ENCODE measurements at regions not wholly inside any gene's neighbourhood (a gene's known extent, or its start where the extent isn't known, plus 50 kb on each side); places are given as distances from the start of the nearest gene placed in this dataset.
"Not testable (repeated sequence)": the region's sequence is repeated elsewhere in the genome, so short reads cannot be mapped to it uniquely, and the experiment has no call there.

DNA sequence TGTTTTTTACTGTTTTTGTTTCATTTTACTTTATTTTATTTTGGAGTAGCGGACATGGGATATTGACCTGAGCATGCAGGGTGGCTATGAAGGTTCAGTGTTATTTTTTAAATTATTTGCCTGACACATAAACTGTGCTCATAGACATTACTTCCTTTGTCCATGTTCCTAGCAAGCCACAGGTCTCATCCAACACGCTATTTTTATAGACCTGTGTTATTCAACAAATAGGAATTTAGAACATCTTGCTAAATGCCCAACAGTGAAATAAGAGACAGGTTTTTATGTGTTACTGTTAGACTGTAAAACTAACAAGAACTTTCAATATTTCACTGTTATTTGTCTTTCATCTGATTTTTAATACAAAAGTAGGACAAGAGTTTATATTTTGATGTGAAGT lies 756.4 kb downstream of the KCNT2 start:
- Histone ChIP-seq H3K4me1 (ENCODE audit: control insufficient read depth, insufficient read depth, low read length) (no peaks in the 10 kb centered on the region), H3K27me3 (ENCODE audit: control insufficient read depth, insufficient read depth, low read length) (no peaks in the 10 kb centered on the region), H3K36me3 (ENCODE audit: control insufficient read depth, insufficient read depth, low read length) (no peaks in the 10 kb centered on the region), H3K9ac (ENCODE audit: low read length) (no peak overlapping the region), H3K4me3 (ENCODE audit: low read length) (no peak overlapping the region), H3K9me3 (ENCODE audit: control insufficient read depth, low read length) (no peaks in the 10 kb centered on the region)

DNA sequence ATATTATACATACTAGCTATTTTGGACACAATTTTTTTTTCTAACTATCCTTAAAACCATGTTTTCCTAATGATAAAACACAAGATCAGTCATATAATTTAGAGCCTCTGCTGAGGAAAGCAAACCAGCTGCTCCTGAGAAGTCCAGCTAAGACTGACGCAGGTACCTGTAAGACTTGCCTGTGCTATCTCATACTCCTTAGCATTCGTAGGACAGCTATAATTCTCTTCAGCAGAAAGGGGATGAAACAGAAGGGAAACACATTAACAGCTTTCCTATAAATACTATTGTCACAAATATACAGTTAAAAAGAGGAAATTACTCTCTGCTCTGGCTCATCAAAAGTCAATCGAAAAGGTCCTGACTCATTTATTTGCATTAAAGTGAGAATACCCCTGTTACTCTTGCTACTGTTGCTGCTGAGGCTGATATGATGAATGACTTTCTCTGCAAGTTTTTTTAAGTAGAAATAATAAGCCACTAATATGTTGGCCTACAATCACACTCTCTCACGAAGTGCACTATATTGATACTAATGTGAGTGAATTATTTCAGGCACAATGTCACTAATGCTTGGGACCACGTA lies 757.1 kb downstream of the KCNT2 start:
- H3K9ac ChIP-seq (ENCODE audit: low read length) = no peak overlapping the region
- H3K4me1 ChIP-seq (ENCODE audit: control insufficient read depth, insufficient read depth, low read length) = no peaks in the 10 kb centered on the region
- no peaks in the 10 kb centered on the region for H3K36me3 ChIP-seq (ENCODE audit: control insufficient read depth, insufficient read depth, low read length)

DNA sequence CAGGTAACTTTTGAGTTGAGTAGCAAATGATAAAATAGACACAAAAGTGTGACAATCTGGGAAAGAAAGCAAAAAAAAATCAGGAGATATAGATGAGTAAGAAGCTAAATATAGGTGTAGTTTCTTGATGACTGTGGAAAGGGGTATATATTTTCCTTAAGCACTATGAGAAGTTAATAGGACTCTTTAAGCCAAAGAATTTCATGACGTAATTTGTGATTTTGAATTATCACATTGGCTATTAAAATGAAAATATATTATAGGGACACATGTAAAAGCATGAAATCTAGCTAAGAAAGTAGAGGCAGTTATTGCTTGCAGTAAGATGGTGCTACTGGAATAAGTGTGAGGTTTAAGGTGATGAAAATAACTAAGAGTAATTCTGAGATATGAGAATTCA lies 759.1 kb downstream of the KCNT2 start:
- Histone ChIP-seq H3K36me3 (ENCODE audit: control insufficient read depth, insufficient read depth, low read length) (no peaks in the 10 kb centered on the region), H3K4me3 (ENCODE audit: low read length) (no peak overlapping the region), H3K27me3 (ENCODE audit: control insufficient read depth, insufficient read depth, low read length) (no peaks in the 10 kb centered on the region), H3K9me3 (ENCODE audit: control insufficient read depth, low read length) (no peaks in the 10 kb centered on the region), H3K9ac (ENCODE audit: low read length) (no peak overlapping the region), H3K4me1 (ENCODE audit: control insufficient read depth, insufficient read depth, low read length) (no peaks in the 10 kb centered on the region)

More for the DNA sequence above, 757.1 kb downstream of the KCNT2 start:
- H3K27me3 ChIP-seq (ENCODE audit: control insufficient read depth, insufficient read depth, low read length) = no peaks in the 10 kb centered on the region
- no peaks in the 10 kb centered on the region for H3K9me3 ChIP-seq (ENCODE audit: control insufficient read depth, low read length)
- no peak overlapping the region for H3K4me3 ChIP-seq (ENCODE audit: low read length)

DNA sequence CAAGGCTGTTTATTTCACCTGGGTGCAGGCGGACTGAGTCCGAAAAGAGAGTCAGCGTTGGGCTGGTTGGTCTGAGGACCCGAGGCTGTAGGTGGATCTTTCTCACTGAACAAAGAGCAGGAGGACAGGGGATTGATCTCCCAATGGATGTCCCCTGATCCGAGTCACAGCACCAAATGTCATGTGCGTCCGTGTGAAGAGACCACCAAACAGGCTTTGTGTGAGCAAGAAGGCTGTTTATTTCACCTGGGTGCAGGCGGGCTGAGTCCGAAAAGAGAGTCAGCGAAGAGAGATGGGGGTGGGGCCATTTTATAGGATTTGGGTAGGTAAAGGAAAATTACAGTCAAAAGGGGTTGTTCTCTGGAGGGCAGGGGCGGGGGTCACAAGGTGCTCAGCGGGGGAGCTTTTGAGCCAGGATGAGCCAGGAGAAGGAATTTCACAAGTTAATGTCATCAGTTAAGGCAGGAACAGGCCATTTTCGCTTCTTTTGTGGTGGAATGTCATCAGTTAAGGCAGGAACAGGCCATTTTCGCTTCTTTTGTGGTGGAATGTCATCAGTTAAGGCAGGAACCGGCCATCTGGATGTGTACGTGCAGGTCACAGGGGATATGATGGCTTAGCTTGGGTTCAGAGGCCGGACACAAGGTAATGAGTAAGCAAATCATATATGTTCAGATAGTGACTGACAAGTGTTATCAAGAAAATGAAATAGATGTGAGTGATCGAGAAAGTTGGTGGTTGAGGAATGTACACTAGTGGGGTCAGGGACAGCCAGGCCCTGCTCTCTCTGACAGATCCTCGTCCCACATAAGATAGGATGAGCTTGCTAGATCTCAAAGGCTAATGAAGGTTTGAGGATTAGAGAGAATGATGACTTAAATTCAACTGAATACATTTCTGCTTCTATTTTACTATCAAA lies 760.0 kb downstream of the KCNT2 start:
- not testable (repeated sequence) for H3K9ac ChIP-seq (ENCODE audit: low read length); H3K4me1 ChIP-seq (ENCODE audit: control insufficient read depth, insufficient read depth, low read length); H3K27me3 ChIP-seq (ENCODE audit: control insufficient read depth, insufficient read depth, low read length); H3K4me3 ChIP-seq (ENCODE audit: low read length); H3K9me3 ChIP-seq (ENCODE audit: control insufficient read depth, low read length); H3K36me3 ChIP-seq (ENCODE audit: control insufficient read depth, insufficient read depth, low read length)

DNA sequence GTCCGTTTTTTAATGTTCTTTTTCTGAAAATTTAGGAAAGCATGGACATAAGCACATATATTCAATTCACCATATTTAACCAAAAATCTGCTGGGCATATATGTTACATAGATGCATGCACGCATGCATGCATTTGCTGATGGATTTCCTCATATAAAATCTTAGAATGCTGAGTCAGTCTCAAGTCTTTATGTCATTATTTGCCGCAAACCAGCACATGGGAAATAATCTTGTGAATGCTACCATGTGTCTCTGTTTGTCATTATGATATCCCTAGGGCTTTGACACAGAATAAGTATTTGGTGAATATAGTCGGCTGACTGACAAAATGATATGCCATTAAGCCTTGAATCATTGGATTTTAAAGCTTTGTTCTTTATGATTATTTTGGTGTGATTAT lies 776.5 kb downstream of the KCNT2 start:
- Histone ChIP-seq H3K9me3 (ENCODE audit: control insufficient read depth, low read length) (no peaks in the 10 kb centered on the region), H3K36me3 (ENCODE audit: control insufficient read depth, insufficient read depth, low read length) (no peaks in the 10 kb centered on the region), H3K27me3 (ENCODE audit: control insufficient read depth, insufficient read depth, low read length) (no peaks in the 10 kb centered on the region), H3K4me3 (ENCODE audit: low read length) (no peak overlapping the region), H3K4me1 (ENCODE audit: control insufficient read depth, insufficient read depth, low read length) (no peaks in the 10 kb centered on the region), H3K9ac (ENCODE audit: low read length) (no peak overlapping the region)

DNA sequence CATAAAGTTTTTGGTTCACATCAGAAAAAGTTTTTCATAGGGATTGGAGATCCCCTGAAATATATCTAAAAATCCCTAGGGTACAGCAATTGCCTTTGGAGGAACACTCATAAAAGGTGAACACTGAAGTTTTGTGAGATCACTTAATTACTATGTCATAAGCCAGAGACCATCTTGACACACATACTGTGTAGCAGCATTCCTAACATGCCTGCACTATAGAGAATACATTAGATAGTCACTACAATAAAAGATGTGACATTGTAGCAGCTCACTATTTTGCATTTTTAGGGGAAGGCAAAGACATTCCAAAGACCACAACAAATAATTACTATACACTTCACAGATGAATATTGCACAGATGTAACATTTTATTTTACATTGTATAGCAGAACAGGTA lies 779.9 kb downstream of the KCNT2 start:
- Histone ChIP-seq H3K36me3 (ENCODE audit: control insufficient read depth, insufficient read depth, low read length) (no peaks in the 10 kb centered on the region), H3K9ac (ENCODE audit: low read length) (no peak overlapping the region), H3K27me3 (ENCODE audit: control insufficient read depth, insufficient read depth, low read length) (no peaks in the 10 kb centered on the region), H3K4me1 (ENCODE audit: control insufficient read depth, insufficient read depth, low read length) (no peaks in the 10 kb centered on the region), H3K9me3 (ENCODE audit: control insufficient read depth, low read length) (no peaks in the 10 kb centered on the region), H3K4me3 (ENCODE audit: low read length) (no peak overlapping the region)

DNA sequence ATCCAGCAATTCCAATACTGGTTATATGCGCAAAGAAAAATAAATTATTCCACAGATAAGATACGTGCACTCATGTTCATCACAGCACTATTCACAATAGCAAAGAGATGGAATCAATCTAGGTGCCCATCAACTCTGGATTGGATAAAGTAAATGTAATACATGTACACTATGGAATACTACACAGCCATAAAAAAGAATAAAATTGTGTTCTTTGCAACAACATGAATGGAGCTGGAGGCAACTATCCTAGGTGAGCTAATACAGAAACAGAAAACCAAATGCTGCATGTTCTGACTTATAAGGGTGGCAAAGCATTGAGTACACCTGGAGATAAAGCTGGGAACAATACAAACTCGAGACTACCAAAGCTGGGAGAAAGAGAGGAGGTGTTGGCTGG lies 787.3 kb downstream of the KCNT2 start:
- Histone ChIP-seq H3K9me3 (ENCODE audit: control insufficient read depth, low read length) (no peaks in the 10 kb centered on the region), H3K36me3 (ENCODE audit: control insufficient read depth, insufficient read depth, low read length) (no peaks in the 10 kb centered on the region), H3K27me3 (ENCODE audit: control insufficient read depth, insufficient read depth, low read length) (no peaks in the 10 kb centered on the region), H3K4me1 (ENCODE audit: control insufficient read depth, insufficient read depth, low read length) (no peaks in the 10 kb centered on the region), H3K4me3 (ENCODE audit: low read length) (no peak overlapping the region), H3K9ac (ENCODE audit: low read length) (no peak overlapping the region)

DNA sequence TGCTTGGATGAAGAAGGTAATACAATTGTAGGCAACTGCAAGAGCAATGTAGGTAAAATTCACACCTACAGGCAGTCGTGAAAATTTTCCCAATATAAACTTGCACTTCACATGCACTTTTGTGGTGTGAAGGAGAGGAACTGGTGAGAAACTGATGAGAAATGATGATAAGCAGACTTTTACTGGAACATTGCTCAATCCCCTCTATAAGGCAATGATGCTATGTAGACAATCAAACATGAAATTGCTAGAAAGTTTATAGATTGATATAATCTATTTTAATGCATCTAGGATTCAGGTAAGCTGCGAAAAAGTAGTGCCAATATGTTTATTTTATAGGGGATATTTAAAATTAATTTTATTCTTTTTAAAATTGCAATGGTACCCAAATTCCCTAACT lies 802.2 kb downstream of the KCNT2 start:
- no peak overlapping the region for H3K4me3 ChIP-seq (ENCODE audit: low read length)
- no peaks in the 10 kb centered on the region for H3K9me3 ChIP-seq (ENCODE audit: control insufficient read depth, low read length)
- no peaks in the 10 kb centered on the region for H3K27me3 ChIP-seq (ENCODE audit: control insufficient read depth, insufficient read depth, low read length)
- no peak overlapping the region for H3K9ac ChIP-seq (ENCODE audit: low read length)
- H3K36me3 ChIP-seq (ENCODE audit: control insufficient read depth, insufficient read depth, low read length) = no peaks in the 10 kb centered on the region
- no peaks in the 10 kb centered on the region for H3K4me1 ChIP-seq (ENCODE audit: control insufficient read depth, insufficient read depth, low read length)

DNA sequence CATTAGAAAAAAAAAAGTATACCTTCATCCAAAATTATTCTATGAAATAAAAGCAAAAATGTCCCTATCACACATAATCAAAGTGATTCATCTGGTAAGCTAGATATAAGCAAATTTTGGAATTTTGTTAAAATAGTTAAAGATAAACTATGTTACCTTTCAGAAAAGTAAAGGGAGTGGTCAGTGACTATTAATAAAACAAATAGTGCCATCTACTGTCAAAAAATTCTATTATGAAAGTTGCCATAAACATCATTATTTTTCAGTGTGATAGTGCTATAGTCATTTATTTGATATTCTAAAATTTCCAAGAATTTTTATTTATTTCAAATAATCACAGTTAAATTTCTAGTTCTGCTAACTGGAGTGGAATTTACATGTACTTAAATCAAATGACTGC lies 803.7 kb downstream of the KCNT2 start:
- Histone ChIP-seq H3K9me3 (ENCODE audit: control insufficient read depth, low read length) (no peaks in the 10 kb centered on the region), H3K4me1 (ENCODE audit: control insufficient read depth, insufficient read depth, low read length) (no peaks in the 10 kb centered on the region), H3K27me3 (ENCODE audit: control insufficient read depth, insufficient read depth, low read length) (no peaks in the 10 kb centered on the region), H3K9ac (ENCODE audit: low read length) (no peak overlapping the region), H3K36me3 (ENCODE audit: control insufficient read depth, insufficient read depth, low read length) (no peaks in the 10 kb centered on the region), H3K4me3 (ENCODE audit: low read length) (no peak overlapping the region)

DNA sequence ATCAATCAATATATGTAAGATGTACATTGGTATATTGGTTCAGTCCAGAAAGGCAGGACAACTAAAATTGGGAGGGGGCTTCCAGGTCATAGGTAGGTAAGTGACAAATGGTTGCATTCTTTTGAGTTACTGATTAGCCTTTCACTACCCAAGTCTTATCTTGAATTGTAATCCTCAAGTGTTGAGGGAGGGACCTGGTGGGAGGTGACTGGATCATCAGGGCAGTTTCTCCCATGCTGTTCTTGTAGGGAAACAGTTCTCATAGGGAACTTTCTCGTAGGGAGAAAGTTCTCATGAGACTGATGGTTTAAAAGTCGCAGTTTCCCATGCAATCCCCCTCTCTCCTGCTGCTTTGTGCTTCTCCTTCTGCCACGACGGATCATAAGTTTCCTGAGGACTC lies 809.2 kb downstream of the KCNT2 start:
- H3K36me3 ChIP-seq (ENCODE audit: control insufficient read depth, insufficient read depth, low read length) = no peaks in the 10 kb centered on the region
- H3K9me3 ChIP-seq (ENCODE audit: control insufficient read depth, low read length) = no peaks in the 10 kb centered on the region
- H3K9ac ChIP-seq (ENCODE audit: low read length) = no peak overlapping the region

DNA sequence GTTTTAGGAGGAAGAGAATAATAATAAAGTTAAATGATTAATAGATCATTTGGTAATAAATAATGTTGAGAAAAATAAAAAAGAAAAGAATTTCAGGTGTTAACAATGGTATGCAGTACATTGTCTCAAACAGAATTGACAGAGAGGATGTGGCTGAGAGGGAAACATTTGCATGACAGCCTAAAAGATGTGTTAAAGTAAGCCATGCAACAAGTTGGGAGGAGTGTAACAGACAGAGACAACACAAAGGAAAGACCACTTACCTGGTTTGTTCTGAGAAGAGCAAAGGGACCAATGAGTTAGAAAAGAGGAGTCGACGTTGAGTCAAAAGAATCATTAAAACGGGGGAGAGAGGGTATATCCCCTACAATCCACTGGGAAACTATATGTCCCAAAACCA lies 814.0 kb downstream of the KCNT2 start:
- Histone ChIP-seq H3K27me3 (ENCODE audit: control insufficient read depth, insufficient read depth, low read length) (no peaks in the 10 kb centered on the region), H3K4me3 (ENCODE audit: low read length) (no peak overlapping the region), H3K9me3 (ENCODE audit: control insufficient read depth, low read length) (no peaks in the 10 kb centered on the region), H3K36me3 (ENCODE audit: control insufficient read depth, insufficient read depth, low read length) (no peaks in the 10 kb centered on the region), H3K9ac (ENCODE audit: low read length) (no peak overlapping the region), H3K4me1 (ENCODE audit: control insufficient read depth, insufficient read depth, low read length) (no peaks in the 10 kb centered on the region)

More for the DNA sequence above, 809.2 kb downstream of the KCNT2 start:
- Histone ChIP-seq H3K4me1 (ENCODE audit: control insufficient read depth, insufficient read depth, low read length) (no peaks in the 10 kb centered on the region), H3K4me3 (ENCODE audit: low read length) (no peak overlapping the region), H3K27me3 (ENCODE audit: control insufficient read depth, insufficient read depth, low read length) (no peaks in the 10 kb centered on the region)

DNA sequence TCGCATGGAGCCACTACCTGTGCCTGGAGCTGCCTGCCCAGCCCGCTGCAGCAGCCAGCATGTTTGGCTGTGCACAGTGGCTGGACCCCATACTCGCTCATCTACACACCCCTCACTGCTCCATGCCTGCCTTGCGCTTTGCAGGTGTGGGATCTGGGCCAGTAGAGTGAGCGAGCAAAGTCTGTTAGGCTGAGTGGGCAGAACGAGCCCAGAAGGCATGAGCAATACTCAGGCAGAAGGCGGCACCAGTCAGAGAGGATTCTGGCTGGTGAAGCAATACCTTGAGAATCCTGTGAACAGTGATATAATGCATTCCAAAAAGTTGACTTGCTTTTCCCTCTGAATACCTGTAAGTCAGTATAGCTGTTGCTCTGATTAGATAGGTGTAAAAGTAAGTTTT lies 816.4 kb downstream of the KCNT2 start:
- H3K36me3 ChIP-seq (ENCODE audit: control insufficient read depth, insufficient read depth, low read length) = no peaks in the 10 kb centered on the region
- H3K27me3 ChIP-seq (ENCODE audit: control insufficient read depth, insufficient read depth, low read length) = no peaks in the 10 kb centered on the region
- no peaks in the 10 kb centered on the region for H3K4me1 ChIP-seq (ENCODE audit: control insufficient read depth, insufficient read depth, low read length)
- no peaks in the 10 kb centered on the region for H3K9me3 ChIP-seq (ENCODE audit: control insufficient read depth, low read length)
- H3K9ac ChIP-seq (ENCODE audit: low read length) = no peak overlapping the region
- H3K4me3 ChIP-seq (ENCODE audit: low read length) = no peak overlapping the region
